PC-3 (cell line): ENCODE measurements at regions not wholly inside any gene's neighbourhood (a gene's known extent, or its start where the extent isn't known, plus 50 kb on each side); places are given as distances from the start of the nearest gene placed in this dataset.
"Not testable (repeated sequence)": the region's sequence is repeated elsewhere in the genome, so short reads cannot be mapped to it uniquely, and the experiment has no call there.

Source experiments
- ATAC-seq: fragments of 200-7000 bp; cut with Tn5 transposase; 2 replicates; pipeline ENCODE4 v1.9.1; 2020; ENCODE audit warnings: mild to moderate bottlenecking, moderate library complexity
- BruUV-seq: library from RNA; stranded (reverse); fragments of 400-500 nt; replicated peaks from 2 replicates; lab custom pipeline; 2021; lab: Mats Ljungman, UMichigan
- CTCF ChIA-PET: fragments of 300-600 bp; sonication (Branson Sonifier 250); formaldehyde crosslinking; loops from one replicate; lab custom pipeline; 2022; ENCODE audit warnings: antibody characterized with exemption; lab: Charles Lee
- POLR2A ChIA-PET: fragments of 300-600 bp; sonication (Branson Sonifier 250); formaldehyde crosslinking; loops from one replicate; lab custom pipeline; 2022; ENCODE audit warnings: antibody characterized with exemption; ENCODE audit not compliant: unreplicated experiment; lab: Charles Lee
- DNase-seq: peaks from one replicate; pipeline ENCODE4 v3.0.0-alpha.2; 2015
- H2AFZ ChIP-seq: fragments of 300-600 bp; sonication (generic); 2 replicates; pipeline ENCODE4 v1.6.0; 2016; ENCODE audit warnings: antibody characterized with exemption, low read length
- H3F3A ChIP-seq: fragments of 300-600 bp; sonication (generic); one replicate; pipeline ENCODE4 v1.6.0; 2017; ENCODE audit warnings: antibody characterized with exemption, low read length, control low read depth, mild to moderate bottlenecking; ENCODE audit not compliant: unreplicated experiment
- H3K27ac ChIP-seq: fragments of 300-600 bp; sonication (generic); 2 replicates; pipeline ENCODE4 v1.5.1; 2016; ENCODE audit warnings: mild to moderate bottlenecking, low read length
- H3K27me3 ChIP-seq: fragments of 300-600 bp; sonication (generic); 2 replicates; pipeline ENCODE4 v1.6.1; 2016; ENCODE audit warnings: low read length, mixed read lengths
- H3K36me3 ChIP-seq: fragments of 300-600 bp; sonication (generic); 2 replicates; pipeline ENCODE4 v1.6.1; 2016; ENCODE audit warnings: low read depth, mixed run types, low read length, mixed read lengths
- H3K4me1 ChIP-seq: fragments of 300-600 bp; sonication (generic); 2 replicates; pipeline ENCODE4 v1.5.1; 2016; ENCODE audit warnings: low read length; ENCODE audit not compliant: insufficient read depth
- H3K4me2 ChIP-seq: fragments of 300-600 bp; sonication (generic); 2 replicates; pipeline ENCODE4 v1.6.0; 2016; ENCODE audit warnings: low read length
- H3K4me3 ChIP-seq: fragments of 300-600 bp; sonication (generic); 2 replicates; pipeline ENCODE4 v1.5.1; 2016; ENCODE audit warnings: mild to moderate bottlenecking, low read length, mixed read lengths
- H3K79me2 ChIP-seq: fragments of 300-600 bp; sonication (generic); 2 replicates; pipeline ENCODE4 v1.6.1; 2017; ENCODE audit warnings: low read length, mixed read lengths
- H3K9ac ChIP-seq: fragments of 300-600 bp; sonication (generic); 2 replicates; pipeline ENCODE4 v1.6.0; 2016; ENCODE audit warnings: mild to moderate bottlenecking, low read length
- H3K9me2 ChIP-seq: fragments of 300-600 bp; sonication (generic); replicated peaks from 2 replicates; pipeline ENCODE4 v1.6.1; 2016; ENCODE audit warnings: mixed run types, low read length, mixed read lengths
- H3K9me3 ChIP-seq: fragments of 300-600 bp; sonication (generic); 2 replicates; pipeline ENCODE4 v1.6.1; 2016; ENCODE audit warnings: low read length, mixed read lengths
- H4K20me1 ChIP-seq: fragments of 300-600 bp; sonication (generic); 2 replicates; pipeline ENCODE4 v1.6.1; 2016; ENCODE audit warnings: low read length, mixed read lengths
- CTCF ChIP-seq: fragments of 300-600 bp; sonication (generic); conservative IDR thresholded peaks from 2 replicates; pipeline ENCODE4 v1.5.1; 2017; ENCODE audit warnings: antibody characterized with exemption, low read depth, mild to moderate bottlenecking, low read length
- EZH2 ChIP-seq: fragments of 300-600 bp; sonication (generic); IDR thresholded peaks from one replicate; pipeline ENCODE4 v1.6.1; 2017; ENCODE audit warnings: antibody characterized with exemption, mild to moderate bottlenecking, low read length; ENCODE audit not compliant: unreplicated experiment
- EZH2phosphoT487 ChIP-seq: fragments of 300-600 bp; sonication (generic); IDR thresholded peaks from 2 replicates; pipeline ENCODE4 v1.6.1; 2018; ENCODE audit warnings: mild to moderate bottlenecking, antibody characterized with exemption, low read length, borderline replicate concordance
- intact Hi-C: fragments of 100-400 bp; cut with micrococcal nuclease; formaldehyde crosslinking; loops from 2 replicates; pipeline ENCODE4 v1.9.0; 2023

- ChIA-PET CTCF (no interaction called here), POLR2A (no interaction called here)
- Histone ChIP-seq H3K4me1 (no peaks in the 10 kb centered on the region), H3K36me3 (no peaks in the 10 kb centered on the region), H3K9ac (no peak overlapping the region), H3K4me2 (no peak overlapping the region), H3K27me3 (no peaks in the 10 kb centered on the region), H4K20me1 (no peaks in the 10 kb centered on the region), H2AFZ (no peak overlapping the region), H3K9me2 (no peaks in the 10 kb centered on the region), H3K27ac (no peak overlapping the region), H3K4me3 (no peak overlapping the region), H3K79me2 (no peaks in the 10 kb centered on the region), H3F3A (no peaks in the 10 kb centered on the region), H3K9me3 (no peaks in the 10 kb centered on the region)
- TF ChIP-seq EZH2: no peak
- no peak for TF ChIP-seq EZH2phosphoT487
- TF ChIP-seq CTCF: no peak
- DNase-seq (no peak), ATAC-seq (no peak)
- BruUV-seq: no TSS peak
- intact Hi-C loops: no loop called here
Measured at GRCh38 chr1:200288226-200288625, 121.6 kb downstream of the ZNF281 start.

- ATAC-seq, H3K4me2 ChIP-seq, DNase-seq, POLR2A ChIA-PET, H3K36me3 ChIP-seq, H3K4me3 ChIP-seq, H4K20me1 ChIP-seq, H3K79me2 ChIP-seq, H3K27ac ChIP-seq, H3K9me3 ChIP-seq, BruUV-seq, CTCF ChIA-PET, H3F3A ChIP-seq, H3K9me2 ChIP-seq, H3K9ac ChIP-seq, H3K4me1 ChIP-seq, H2AFZ ChIP-seq, intact Hi-C loops, H3K27me3 ChIP-seq: not testable (repeated sequence)
Measured at GRCh38 chr1:200284236-200284635, 125.6 kb downstream of the ZNF281 start.

- ChIA-PET CTCF (interaction anchor here (0.6 kb wide), 1 partner anchor 61 kb away, joined by 4 read pairs; no protein-coding TSS in a partner anchor), POLR2A (no interaction called here)
- H3K4me2 ChIP-seq: no peak overlapping the region
- H3K9me2 ChIP-seq: no peaks in the 10 kb centered on the region
- H3K4me1 ChIP-seq: no peaks in the 10 kb centered on the region
- no peak overlapping the region for H3K4me3 ChIP-seq
- no peak overlapping the region for H2AFZ ChIP-seq
- H4K20me1 ChIP-seq: no peaks in the 10 kb centered on the region
- H3K9ac ChIP-seq: no peak overlapping the region
- no TSS peak for BruUV-seq
- H3K9me3 ChIP-seq: no peaks in the 10 kb centered on the region
- intact Hi-C loops: no loop called here
- H3K79me2 ChIP-seq: no peaks in the 10 kb centered on the region
- no peak for ATAC-seq
- no peak overlapping the region for H3K27ac ChIP-seq
- no peak for DNase-seq
- no peaks in the 10 kb centered on the region for H3F3A ChIP-seq
- H3K36me3 ChIP-seq: no peaks in the 10 kb centered on the region
- TF ChIP-seq EZH2phosphoT487 (no peak), CTCF (no peak), EZH2 (no peak)
- no peaks in the 10 kb centered on the region for H3K27me3 ChIP-seq
Measured at GRCh38 chr1:200282497-200283122, 127.2 kb downstream of the ZNF281 start.
